ENCODE measurements at regions not wholly inside any gene's neighbourhood (a gene's known extent, or its start where the extent isn't known, plus 50 kb on each side); places are given as distances from the start of the nearest gene placed in this dataset.

GRCh38 chr2:236956641-236957040 is 129.0 kb upstream of the COPS8 start:
- FAIRE-seq (no peak), DNase-seq (ENCODE audit: low read depth in 1 of 2, low spot score in 2 of 2) (no peak)
- Histone ChIP-seq H4K20me1 (replicated peaks in 1 of 2; ENCODE audit: control insufficient read depth in 1 of 2, insufficient read depth in 2 of 2, low read length in 2 of 2) (no peaks in the 10 kb centered on the region), H3K27ac (ENCODE audit: low read depth, low read length) (no peak overlapping the region), H3K9ac (replicated peaks in 1 of 4; ENCODE audit: extremely low read depth in 1 of 4, low read depth in 3 of 4, low read length in 3 of 4) (no peak overlapping the region), H3K14ac (ENCODE audit: insufficient read length) (no peak overlapping the region), H3K9me3 (ENCODE audit: insufficient read depth in 2 of 2, low read depth in 1 of 2, low read length in 1 of 2) (peaks cover 7 to 9% of the 10 kb centered on the region in 2 experiments; a peak in 3 of 4 replicates), H3K4ac (replicated peaks; ENCODE audit: insufficient read length, low read depth, low read length) (no peak overlapping the region), H2BK12ac (ENCODE audit: low read depth, low read length) (no peak overlapping the region), H2BK120ac (replicated peaks; ENCODE audit: low read depth, low read length) (no peak overlapping the region), H2BK15ac (ENCODE audit: low read length) (no peak overlapping the region), H3K36me3 (ENCODE audit: control insufficient read depth in 2 of 4, insufficient read depth in 4 of 4, low read length in 3 of 4) (no peaks in the 10 kb centered on the region), H2AFZ (ENCODE audit: low read length) (no peak overlapping the region), H2BK5ac (ENCODE audit: low read depth, low read length) (no peak overlapping the region), H3K56ac (replicated peaks; ENCODE audit: insufficient read length, low read depth, low read length) (no peak overlapping the region), H3K27me3 (replicated peaks in 1 of 4; ENCODE audit: control insufficient read depth in 3 of 4, extremely low read depth in 1 of 4, insufficient read depth in 3 of 4, low read length in 3 of 4) (no peaks in the 10 kb centered on the region; a peak in 1 of 7 replicates), H4K5ac (ENCODE audit: insufficient read length, low read depth, low read length) (no peak overlapping the region), H3K4me2 (ENCODE audit: insufficient read depth in 1 of 2, low read depth in 2 of 2, low read length in 2 of 2) (no peak overlapping the region), H3K4me1 (replicated peaks in 1 of 4; ENCODE audit: control insufficient read depth in 3 of 4, insufficient read depth in 4 of 4, low read length in 3 of 4) (no peaks in the 10 kb centered on the region), H2BK20ac (ENCODE audit: low read length) (no peak overlapping the region), H4K8ac (ENCODE audit: extremely low read depth, insufficient read depth, low read length) (no peak overlapping the region), H3K23me2 (ENCODE audit: low read depth, low read length) (no peaks in the 10 kb centered on the region), H3K4me3 (ENCODE audit: extremely low read depth in 1 of 4, insufficient read depth in 2 of 4, low read depth in 3 of 4, low read length in 4 of 4) (no peak overlapping the region), H3K23ac (ENCODE audit: insufficient read length) (no peak overlapping the region), H3K79me1 (ENCODE audit: low read depth, low read length) (no peaks in the 10 kb centered on the region), H2AK5ac (ENCODE audit: low read depth, low read length) (no peak overlapping the region), H3K79me2 (ENCODE audit: control insufficient read depth in 1 of 2, insufficient read depth in 2 of 2, low read length in 2 of 2) (no peaks in the 10 kb centered on the region), H4K91ac (replicated peaks; ENCODE audit: insufficient read length, low read length) (no peak overlapping the region), H3K18ac (ENCODE audit: extremely low read depth, low read length) (no peak overlapping the region)
- 92% methylated on average over 2 of the region's 2 CpGs; no CpG with 5 or more reads in 1 of the 2 experiments for WGBS, 2 experiments (ENCODE audit: extremely low coverage in 1 of 2, insufficient coverage in 1 of 2, insufficient read length in 1 of 2, insufficient replicate concordance in 2 of 2, low coverage in 1 of 2, low lambda C conversion rate in 2 of 2, missing lambda C conversion rate in 1 of 2)
- ChIA-PET POLR2A (ENCODE audit: partially characterized antibody) (no interaction called here), CTCF (ENCODE audit: partially characterized antibody) (interaction anchor here (0.9 to 2.4 kb wide), 6 partner anchors 8 to 648 kb away, joined by 3 to 6 read pairs (median 4); no protein-coding TSS in a partner anchor)
- no peak for TF ChIP-seq CBX5 (IDR thresholded peaks at IDR 0.05; ENCODE audit: low read depth, low read length)
- TF ChIP-seq GABPA (IDR thresholded peaks at IDR 0.05; ENCODE audit: borderline replicate concordance, insufficient read depth, low read length), result no peak
- TF ChIP-seq TCF12 (IDR thresholded peaks at IDR 0.05; ENCODE audit: low read depth, low read length), result no peak
- TF ChIP-seq RFX5 (IDR thresholded peaks at IDR 0.05; ENCODE audit: borderline replicate concordance, low read depth, low read length), result no peak
- TF ChIP-seq CREB1 (IDR thresholded peaks at IDR 0.05), result no peak
- no peak for TF ChIP-seq JUN (IDR thresholded peaks at IDR 0.05; ENCODE audit: low read depth, low read length)

Data from H1 (cell line).